ENCODE measurements at regions not wholly inside any gene's neighbourhood (a gene's known extent, or its start where the extent isn't known, plus 50 kb on each side); places are given as distances from the start of the nearest gene placed in this dataset.

DNA sequence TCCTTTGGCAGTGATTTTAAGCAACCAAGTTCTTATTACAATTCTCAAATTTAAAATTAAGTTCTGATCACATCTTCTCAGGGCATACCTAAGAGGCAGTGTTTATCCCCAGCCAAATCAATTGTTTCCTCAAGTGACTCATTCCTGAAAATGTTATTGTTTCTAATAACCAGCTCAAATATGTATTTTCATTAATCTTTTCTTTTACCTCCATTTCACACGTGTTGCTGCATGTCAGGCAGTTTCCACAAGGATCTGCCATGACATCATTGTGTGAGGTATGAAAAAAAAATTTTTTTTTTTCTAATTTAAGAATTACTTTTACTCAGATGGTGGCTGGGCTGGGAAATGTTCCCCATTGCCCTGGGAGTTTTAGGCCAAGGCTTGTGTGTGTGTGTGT lies 113.0 kb upstream of the NTRK2 start:
- TF ChIP-seq, protein P1, sequence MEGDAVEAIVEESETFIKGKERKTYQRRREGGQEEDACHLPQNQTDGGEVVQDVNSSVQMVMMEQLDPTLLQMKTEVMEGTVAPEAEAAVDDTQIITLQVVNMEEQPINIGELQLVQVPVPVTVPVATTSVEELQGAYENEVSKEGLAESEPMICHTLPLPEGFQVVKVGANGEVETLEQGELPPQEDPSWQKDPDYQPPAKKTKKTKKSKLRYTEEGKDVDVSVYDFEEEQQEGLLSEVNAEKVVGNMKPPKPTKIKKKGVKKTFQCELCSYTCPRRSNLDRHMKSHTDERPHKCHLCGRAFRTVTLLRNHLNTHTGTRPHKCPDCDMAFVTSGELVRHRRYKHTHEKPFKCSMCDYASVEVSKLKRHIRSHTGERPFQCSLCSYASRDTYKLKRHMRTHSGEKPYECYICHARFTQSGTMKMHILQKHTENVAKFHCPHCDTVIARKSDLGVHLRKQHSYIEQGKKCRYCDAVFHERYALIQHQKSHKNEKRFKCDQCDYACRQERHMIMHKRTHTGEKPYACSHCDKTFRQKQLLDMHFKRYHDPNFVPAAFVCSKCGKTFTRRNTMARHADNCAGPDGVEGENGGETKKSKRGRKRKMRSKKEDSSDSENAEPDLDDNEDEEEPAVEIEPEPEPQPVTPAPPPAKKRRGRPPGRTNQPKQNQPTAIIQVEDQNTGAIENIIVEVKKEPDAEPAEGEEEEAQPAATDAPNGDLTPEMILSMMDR (IDR thresholded peaks at IDR 0.05 in 8 of 11, conservative IDR thresholded peaks at IDR 0.05 in 3 of 11), result no peak
- no peak for TF ChIP-seq POLR2A (IDR thresholded peaks at IDR 0.05)
- TF ChIP-seq POLR2AphosphoS5 (IDR thresholded peaks at IDR 0.05), result no peak
